ENCODE measurements at regions not wholly inside any gene's neighbourhood (a gene's known extent, or its start where the extent isn't known, plus 50 kb on each side); places are given as distances from the start of the nearest gene placed in this dataset.

- TF ChIP-seq CHD2 (IDR thresholded peaks at IDR 0.05; ENCODE audit: low read length): no peak
Observed at GRCh38 chr2:236876642-236877041, 209.0 kb upstream of the COPS8 start (continued).

DNA sequence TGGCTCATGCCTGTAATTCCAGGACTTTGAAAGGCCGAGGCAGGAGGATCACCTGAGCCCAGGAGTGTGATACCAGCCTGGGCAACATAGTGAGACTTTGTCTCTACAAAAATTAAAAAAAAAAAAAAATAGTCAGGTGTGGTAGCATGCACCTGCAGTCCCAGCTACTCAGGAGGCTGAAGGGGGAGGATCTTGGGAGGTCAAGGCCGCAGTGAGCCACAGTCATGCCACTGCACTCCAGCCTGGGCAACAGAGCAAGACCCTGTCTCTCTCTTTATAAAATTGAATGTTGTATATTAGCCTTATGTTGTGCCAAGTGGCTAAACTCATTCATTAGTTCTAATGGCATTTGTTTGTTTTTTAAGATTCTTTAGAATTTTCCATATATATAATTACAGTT is 207.7 kb upstream of the COPS8 start:
- no peak overlapping the region for H2BK120ac ChIP-seq (replicated peaks; ENCODE audit: low read depth, low read length)
- H4K5ac ChIP-seq (ENCODE audit: insufficient read length, low read depth, low read length): no peak overlapping the region
- H3K36me3 ChIP-seq (ENCODE audit: control insufficient read depth in 2 of 4, insufficient read depth in 4 of 4, low read length in 3 of 4): no peaks in the 10 kb centered on the region
- H2BK5ac ChIP-seq (ENCODE audit: low read depth, low read length): no peak overlapping the region
- H3K4me2 ChIP-seq (ENCODE audit: insufficient read depth in 1 of 2, low read depth in 2 of 2, low read length in 2 of 2): no peak overlapping the region
- no peak for FAIRE-seq
- POLR2A ChIA-PET (ENCODE audit: partially characterized antibody): no interaction called here
- H3K4me1 ChIP-seq (replicated peaks in 1 of 4; ENCODE audit: control insufficient read depth in 3 of 4, insufficient read depth in 4 of 4, low read length in 3 of 4): no peaks in the 10 kb centered on the region; a peak in 1 of 7 replicates
- H4K20me1 ChIP-seq (replicated peaks in 1 of 2; ENCODE audit: control insufficient read depth in 1 of 2, insufficient read depth in 2 of 2, low read length in 2 of 2): no peaks in the 10 kb centered on the region
- no peak overlapping the region for H3K27ac ChIP-seq (ENCODE audit: low read depth, low read length)
- H3K79me1 ChIP-seq (ENCODE audit: low read depth, low read length): no peaks in the 10 kb centered on the region
- no peaks in the 10 kb centered on the region for H3K79me2 ChIP-seq (ENCODE audit: control insufficient read depth in 1 of 2, insufficient read depth in 2 of 2, low read length in 2 of 2)
- H3K23ac ChIP-seq (ENCODE audit: insufficient read length): no peak overlapping the region
- WGBS, 2 experiments (ENCODE audit: extremely low coverage in 1 of 2, insufficient coverage in 1 of 2, insufficient read length in 1 of 2, insufficient replicate concordance in 2 of 2, low coverage in 1 of 2, low lambda C conversion rate in 2 of 2, missing lambda C conversion rate in 1 of 2): 93% methylated on average over 2 of the region's 2 CpGs; no CpG with 5 or more reads in 1 of the 2 experiments
- no peak overlapping the region for H3K4me3 ChIP-seq (ENCODE audit: extremely low read depth in 1 of 4, insufficient read depth in 2 of 4, low read depth in 3 of 4, low read length in 4 of 4)
- peak in 1 of 2 experiments; percentile 7 for DNase-seq (ENCODE audit: low read depth in 1 of 2, low spot score in 2 of 2)
- H2BK12ac ChIP-seq (ENCODE audit: low read depth, low read length): no peak overlapping the region
- H3K4ac ChIP-seq (replicated peaks; ENCODE audit: insufficient read length, low read depth, low read length): no peak overlapping the region
- CTCF ChIA-PET (ENCODE audit: partially characterized antibody): no interaction called here
- H3K9me3 ChIP-seq (ENCODE audit: insufficient read depth in 2 of 2, low read depth in 1 of 2, low read length in 1 of 2): no peaks in the 10 kb centered on the region; a peak in 1 of 4 replicates
- H3K23me2 ChIP-seq (ENCODE audit: low read depth, low read length): no peaks in the 10 kb centered on the region
- H4K91ac ChIP-seq (replicated peaks; ENCODE audit: insufficient read length, low read length): no peak overlapping the region
- no peak overlapping the region for H2AK5ac ChIP-seq (ENCODE audit: low read depth, low read length)
- H3K18ac ChIP-seq (ENCODE audit: extremely low read depth, low read length): no peak overlapping the region
- no peak overlapping the region for H3K9ac ChIP-seq (replicated peaks in 1 of 4; ENCODE audit: extremely low read depth in 1 of 4, low read depth in 3 of 4, low read length in 3 of 4)
- no peak overlapping the region for H3K14ac ChIP-seq (ENCODE audit: insufficient read length)
- no peak overlapping the region for H2AFZ ChIP-seq (ENCODE audit: low read length)
- no peak overlapping the region for H2BK20ac ChIP-seq (ENCODE audit: low read length)
- H2BK15ac ChIP-seq (ENCODE audit: low read length): no peak overlapping the region
- no peak overlapping the region for H3K56ac ChIP-seq (replicated peaks; ENCODE audit: insufficient read length, low read depth, low read length)
- H4K8ac ChIP-seq (ENCODE audit: extremely low read depth, insufficient read depth, low read length): no peak overlapping the region
- H3K27me3 ChIP-seq (replicated peaks in 1 of 4; ENCODE audit: control insufficient read depth in 3 of 4, extremely low read depth in 1 of 4, insufficient read depth in 3 of 4, low read length in 3 of 4): no peaks in the 10 kb centered on the region
- TF ChIP-seq EZH2 (IDR thresholded peaks at IDR 0.05; ENCODE audit: low read depth, low read length, severe bottlenecking): no peak
- no peak for TF ChIP-seq SRF (IDR thresholded peaks at IDR 0.05; ENCODE audit: low read depth, low read length)
- TF ChIP-seq SUZ12 (IDR thresholded peaks at IDR 0.05; ENCODE audit: low read length): no peak
- no peak for TF ChIP-seq POU5F1 (IDR thresholded peaks at IDR 0.05; ENCODE audit: low read depth, low read length)
- no peak for TF ChIP-seq KDM5A (IDR thresholded peaks at IDR 0.05; ENCODE audit: low read length)
- TF ChIP-seq BCL11A (IDR thresholded peaks at IDR 0.05; ENCODE audit: low read depth in 2 of 2, low read length in 2 of 2): no peak
- TF ChIP-seq, protein P1, sequence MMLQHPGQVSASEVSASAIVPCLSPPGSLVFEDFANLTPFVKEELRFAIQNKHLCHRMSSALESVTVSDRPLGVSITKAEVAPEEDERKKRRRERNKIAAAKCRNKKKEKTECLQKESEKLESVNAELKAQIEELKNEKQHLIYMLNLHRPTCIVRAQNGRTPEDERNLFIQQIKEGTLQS (IDR thresholded peaks at IDR 0.05; ENCODE audit: insufficient read depth, low read depth, low read length): no peak
- TF ChIP-seq YY1 (IDR thresholded peaks at IDR 0.05; ENCODE audit: low read depth, low read length): no peak
- no peak for TF ChIP-seq KDM1A (IDR thresholded peaks at IDR 0.05; ENCODE audit: borderline replicate concordance, low read length)
- TF ChIP-seq BRCA1 (IDR thresholded peaks at IDR 0.05; ENCODE audit: low read depth, low read length): no peak
- TF ChIP-seq, protein P2, sequence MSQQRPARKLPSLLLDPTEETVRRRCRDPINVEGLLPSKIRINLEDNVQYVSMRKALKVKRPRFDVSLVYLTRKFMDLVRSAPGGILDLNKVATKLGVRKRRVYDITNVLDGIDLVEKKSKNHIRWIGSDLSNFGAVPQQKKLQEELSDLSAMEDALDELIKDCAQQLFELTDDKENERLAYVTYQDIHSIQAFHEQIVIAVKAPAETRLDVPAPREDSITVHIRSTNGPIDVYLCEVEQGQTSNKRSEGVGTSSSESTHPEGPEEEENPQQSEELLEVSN (IDR thresholded peaks at IDR 0.05): no peak

Data from H1 (cell line).